Osteocyte (in vitro differentiated cells): ENCODE measurements at regions not wholly inside any gene's neighbourhood (a gene's known extent, or its start where the extent isn't known, plus 50 kb on each side); places are given as distances from the start of the nearest gene placed in this dataset.

Experiments used
- DNase-seq: peaks from one replicate; pipeline ENCODE4 v3.0.0; 2021; ENCODE audit warnings: mixed read lengths; ENCODE audit not compliant: unreplicated experiment; ENCODE audit errors: extremely low spot score
- H3K27ac Mint-ChIP-seq: one replicate; pipeline ENCODE4 v1.8.0; 2021; ENCODE audit warnings: mild to moderate bottlenecking, mixed read lengths; ENCODE audit not compliant: unreplicated experiment
- H3K27me3 Mint-ChIP-seq: one replicate; pipeline ENCODE4 v1.8.0; 2021; ENCODE audit warnings: mixed read lengths; ENCODE audit not compliant: unreplicated experiment
- H3K36me3 Mint-ChIP-seq: one replicate; pipeline ENCODE4 v1.8.0; 2021; ENCODE audit warnings: mixed read lengths; ENCODE audit not compliant: unreplicated experiment
- H3K4me1 Mint-ChIP-seq: one replicate; pipeline ENCODE4 v1.8.0; 2021; ENCODE audit warnings: mixed read lengths; ENCODE audit not compliant: unreplicated experiment
- H3K4me3 Mint-ChIP-seq: one replicate; pipeline ENCODE4 v1.8.0; 2021; ENCODE audit warnings: mild to moderate bottlenecking, moderate library complexity, mixed read lengths; ENCODE audit not compliant: unreplicated experiment
- H3K9me3 Mint-ChIP-seq: one replicate; pipeline ENCODE4 v1.8.0; 2021; ENCODE audit warnings: mixed read lengths; ENCODE audit not compliant: unreplicated experiment
- CTCF ChIP-seq: fragments of 200-600 bp; sonication (generic); IDR thresholded peaks from 2 replicates; pipeline ENCODE4 v1.5.0; 2021; ENCODE audit warnings: antibody characterized with exemption, mild to moderate bottlenecking, moderate library complexity

- Mint-ChIP-seq H3K9me3 (peaks cover 5% of the 10 kb centered on the region), H3K36me3 (no peaks in the 10 kb centered on the region), H3K27me3 (peaks cover 32% of the 10 kb centered on the region), H3K4me3 (no peak overlapping the region), H3K4me1 (peaks cover 14% of the 10 kb centered on the region), H3K27ac (no peak overlapping the region)
- no peak for DNase-seq
- TF ChIP-seq CTCF, result no peak
These were observed 247.6 kb upstream of the MIR17HG start for GRCh38 chr13:91099877-91100276.

- no peak for DNase-seq
- Mint-ChIP-seq H3K27ac (peak overlapping the region; percentile 12), H3K27me3 (peaks cover 37% of the 10 kb centered on the region), H3K4me3 (no peak overlapping the region), H3K4me1 (peaks cover 14% of the 10 kb centered on the region), H3K36me3 (no peaks in the 10 kb centered on the region), H3K9me3 (peaks cover 5% of the 10 kb centered on the region)
- TF ChIP-seq CTCF, result no peak
These were observed 246.5 kb upstream of the MIR17HG start for GRCh38 chr13:91100944-91101343.

- TF ChIP-seq CTCF, result no peak
- peaks cover 5% of the 10 kb centered on the region for H3K9me3 Mint-ChIP-seq
- H3K27ac Mint-ChIP-seq, result peak overlapping the region; percentile 12
- peaks cover 14% of the 10 kb centered on the region for H3K4me1 Mint-ChIP-seq
- H3K36me3 Mint-ChIP-seq, result no peaks in the 10 kb centered on the region
- peaks cover 33% of the 10 kb centered on the region for H3K27me3 Mint-ChIP-seq
- no peak for DNase-seq
- no peak overlapping the region for H3K4me3 Mint-ChIP-seq
These were observed 246.1 kb upstream of the MIR17HG start for GRCh38 chr13:91101381-91101780.

GRCh38 chr13:91105270-91105669 lies 242.2 kb upstream of the MIR17HG start:
- peaks cover 13% of the 10 kb centered on the region for H3K4me1 Mint-ChIP-seq

GRCh38 chr13:91106565-91106964 lies 240.9 kb upstream of the MIR17HG start:
- H3K9me3 Mint-ChIP-seq, result peaks cover 5% of the 10 kb centered on the region
- DNase-seq, result no peak
- TF ChIP-seq CTCF, result no peak
- H3K4me1 Mint-ChIP-seq, result peaks cover 1% of the 10 kb centered on the region
- H3K27me3 Mint-ChIP-seq, result peaks cover 32% of the 10 kb centered on the region
- H3K36me3 Mint-ChIP-seq, result no peaks in the 10 kb centered on the region
- H3K4me3 Mint-ChIP-seq, result no peak overlapping the region
- no peak overlapping the region for H3K27ac Mint-ChIP-seq

More at GRCh38 chr13:91105270-91105669, 242.2 kb upstream of the MIR17HG start:
- no peak for TF ChIP-seq CTCF
- DNase-seq, result no peak
- H3K27ac Mint-ChIP-seq, result no peak overlapping the region
- H3K36me3 Mint-ChIP-seq, result no peaks in the 10 kb centered on the region
- H3K9me3 Mint-ChIP-seq, result peaks cover 5% of the 10 kb centered on the region
- H3K4me3 Mint-ChIP-seq, result no peak overlapping the region
- peaks cover 25% of the 10 kb centered on the region for H3K27me3 Mint-ChIP-seq
